GM12878 (cell line): ENCODE measurements at regions not wholly inside any gene's neighbourhood (a gene's known extent, or its start where the extent isn't known, plus 50 kb on each side); places are given as distances from the start of the nearest gene placed in this dataset.

Source experiments
- ATAC-seq: fragments of 200-7000 bp; cut with Tn5 transposase; 3 replicates; pipeline ENCODE4 v1.9.1; 2020; ENCODE audit warnings: mild to moderate bottlenecking, moderate library complexity
- BruUV-seq: library from RNA; stranded (reverse); fragments of 400-500 nt; replicated peaks from 2 replicates; lab custom pipeline; 2021; lab: Mats Ljungman, UMichigan
- CTCF ChIA-PET: fragments of 300-600 bp; sonication (Branson Sonifier 250); formaldehyde crosslinking; extraction: SDS; loops from one replicate; lab custom pipeline; 2021; ENCODE audit warnings: inconsistent platforms; lab: Yijun Ruan, JAX
- POLR2A ChIA-PET: fragments of 350-600 bp; formaldehyde crosslinking; extraction: SDS; loops from one replicate; lab custom pipeline; 2021; ENCODE audit warnings: inconsistent platforms; lab: Charles Lee
- RAD21 ChIA-PET: fragments of 300-600 bp; sonication (Branson Sonifier 250); formaldehyde crosslinking; loops from one replicate; lab custom pipeline; 2023; ENCODE audit warnings: antibody characterized with exemption; ENCODE audit not compliant: unreplicated experiment; lab: Charles Lee
- SMC1A ChIA-PET: fragments of 300-600 bp; sonication (Branson Sonifier 250); formaldehyde crosslinking; loops from one replicate; lab custom pipeline; 2023; ENCODE audit not compliant: unreplicated experiment, uncharacterized antibody; lab: Charles Lee
- DNase-seq: peaks from one replicate; pipeline ENCODE4 v3.0.0-alpha.2; 2011; ENCODE audit warnings: low read depth, low spot score
- FAIRE-seq: peaks from 3 replicates; lab custom pipeline; 2011; peaks lifted over from hg19 to GRCh38; lab: Jason Lieb, UNC
- H2AFZ ChIP-seq: 2 replicates; pipeline ENCODE4 v1.6.0; 2011; ENCODE audit warnings: low read depth, low read length, control low read depth; ENCODE audit not compliant: control insufficient read depth
- H3K27ac ChIP-seq: 2 replicates; pipeline ENCODE4 v1.5.1; 2011; ENCODE audit warnings: control low read depth; ENCODE audit not compliant: control insufficient read depth, insufficient read depth
- H3K27me3 ChIP-seq, 2 experiments: replicated peaks in 1 of 2; 2 replicates each; pipeline versions ENCODE4 v1.6.0 to v1.6.1; 2011; ENCODE audit warnings: low read length in 1 of 2; ENCODE audit not compliant: control insufficient read depth in 2 of 2, insufficient read depth in 2 of 2
- H3K36me3 ChIP-seq, 2 experiments: 2 replicates each; pipeline ENCODE4 v1.5.1; 2011; ENCODE audit warnings: low read length in 1 of 2; ENCODE audit not compliant: control insufficient read depth in 2 of 2, insufficient read depth in 2 of 2
- H3K4me1 ChIP-seq: 2 replicates; pipeline ENCODE4 v1.6.1; 2011; ENCODE audit warnings: mild to moderate bottlenecking, low read length, moderate library complexity, mixed read lengths; ENCODE audit not compliant: control insufficient read depth, insufficient read depth
- H3K4me2 ChIP-seq: 2 replicates; pipeline ENCODE4 v1.6.0; 2011; ENCODE audit warnings: control low read depth; ENCODE audit not compliant: control insufficient read depth, insufficient read depth
- H3K4me3 ChIP-seq: fragments of 200-600 bp; sonication (generic); 2 replicates; pipeline ENCODE4 v1.5.1; 2016
- H3K79me2 ChIP-seq: 2 replicates; pipeline ENCODE4 v1.6.0; 2011; ENCODE audit warnings: low read length; ENCODE audit not compliant: control insufficient read depth, insufficient read depth
- H3K9ac ChIP-seq: 2 replicates; pipeline ENCODE4 v1.8.0; 2011; ENCODE audit warnings: low read length, control low read depth, mixed read lengths; ENCODE audit not compliant: control insufficient read depth, insufficient read depth
- H3K9me3 ChIP-seq: replicated peaks from 3 replicates; pipeline ENCODE4 v1.5.1; 2011; ENCODE audit warnings: mild to moderate bottlenecking, low read length; ENCODE audit not compliant: control insufficient read depth, insufficient read depth
- H4K20me1 ChIP-seq: 2 replicates; pipeline ENCODE4 v1.6.0; 2011; ENCODE audit not compliant: control insufficient read depth, insufficient read depth
- CBX3 ChIP-seq: fragments of 200-600 bp; sonication (generic); IDR thresholded peaks from 2 replicates; pipeline ENCODE4 v1.6.1; 2016; ENCODE audit warnings: low read depth, borderline replicate concordance
- CBX5 ChIP-seq: sonication (generic); IDR thresholded peaks from 2 replicates; pipeline ENCODE4 v1.6.1; 2016; ENCODE audit warnings: low read depth, moderate library complexity, mild to moderate bottlenecking, inconsistent platforms
- CREM ChIP-seq: IDR thresholded peaks from 2 replicates; pipeline ENCODE4 v1.6.1; 2014; ENCODE audit warnings: antibody characterized with exemption, low read depth
- DPF2 ChIP-seq: fragments of 450-650 bp; IDR thresholded peaks from 2 replicates; pipeline ENCODE4 v1.6.1; 2017; ENCODE audit warnings: mild to moderate bottlenecking
- KLF5 ChIP-seq: fragments of 450-650 bp; IDR thresholded peaks from 2 replicates; pipeline ENCODE4 v1.6.1; 2014; ENCODE audit warnings: mild to moderate bottlenecking; ENCODE audit not compliant: partially characterized antibody
- MTA3 ChIP-seq: IDR thresholded peaks from 2 replicates; pipeline ENCODE4 v1.6.1; 2012; ENCODE audit warnings: low read length, inconsistent platforms, borderline replicate concordance
- NR2C1 ChIP-seq: fragments of 450-650 bp; IDR thresholded peaks from 2 replicates; pipeline ENCODE4 v1.6.1; 2017; ENCODE audit warnings: antibody characterized with exemption, mild to moderate bottlenecking, moderate library complexity
- RAD21 ChIP-seq: IDR thresholded peaks from 2 replicates; pipeline ENCODE4 v1.6.1; 2011; ENCODE audit warnings: mild to moderate bottlenecking, low read depth, low read length, moderate library complexity; ENCODE audit not compliant: insufficient read depth
- SMAD5 ChIP-seq: IDR thresholded peaks from 2 replicates; pipeline ENCODE4 v1.6.1; 2016; ENCODE audit warnings: antibody characterized with exemption, low read depth
- TAF1 ChIP-seq: IDR thresholded peaks from 2 replicates; pipeline ENCODE4 v1.6.1; 2011; ENCODE audit warnings: mild to moderate bottlenecking, low read depth, low read length, borderline replicate concordance
- WRNIP1 ChIP-seq: IDR thresholded peaks from 2 replicates; pipeline ENCODE4 v1.6.1; 2011; ENCODE audit warnings: low read depth, low read length, improper control_type of control experiment, borderline replicate concordance
- WGBS: methylation state at CpG from one replicate; pipeline ENCODE4 v1.1.6; 2016; ENCODE audit warnings: low lambda C conversion rate; ENCODE audit not compliant: insufficient replicate concordance, insufficient coverage; ENCODE audit errors: missing lambda C conversion rate; 5-methylcytosine and 5-hydroxymethylcytosine counted together
- in situ Hi-C: fragments of 300-500 bp; cut with MboI; formaldehyde crosslinking; loops from 9 replicates; pipeline ENCODE4 v1.14.3; 2018; ENCODE audit warnings: mixed read lengths
- intact Hi-C: fragments of 100-400 bp; cut with micrococcal nuclease; formaldehyde crosslinking; loops from one replicate; pipeline ENCODE4 v1.14.2; 2022; ENCODE audit not compliant: unreplicated experiment
- TF ChIP-seq, protein P1 (sequence below): fragments of 450-650 bp; conservative IDR thresholded peaks from 2 replicates; pipeline ENCODE4 v1.6.1; 2017; ENCODE audit warnings: mild to moderate bottlenecking, moderate library complexity
- TF ChIP-seq, protein P2 (sequence below): fragments of 450-650 bp; IDR thresholded peaks from 2 replicates; pipeline ENCODE4 v1.6.1; 2017; ENCODE audit warnings: low read depth, mild to moderate bottlenecking, moderate library complexity
- TF ChIP-seq, protein P3 (sequence below): fragments of 150-350 bp; IDR thresholded peaks from 2 replicates; pipeline ENCODE4 v1.6.1; 2016; ENCODE audit warnings: low read depth, low read length

DNA sequence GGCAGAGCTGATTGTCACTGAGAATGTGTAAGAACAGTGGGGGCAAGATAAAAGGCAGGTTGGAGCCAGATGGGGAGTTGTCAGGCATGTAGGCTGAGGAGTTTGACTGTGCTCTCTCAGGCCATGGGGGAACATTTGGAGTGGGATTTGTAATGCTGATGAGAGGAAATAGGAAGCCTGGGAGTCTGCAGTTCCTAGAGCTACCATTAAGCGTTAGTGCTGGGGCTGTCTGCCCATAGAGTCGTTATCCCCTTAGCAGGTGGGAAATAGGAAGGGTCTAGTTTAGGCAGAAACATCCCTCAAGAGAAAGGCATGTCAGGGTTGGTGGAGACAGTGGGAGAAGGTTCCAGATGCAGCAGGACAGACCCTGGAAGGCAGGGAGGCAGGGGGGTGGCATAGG is 75.5 kb downstream of the RPS24 start (continued):
- TF ChIP-seq CBX5 (no peak), RAD21 (no peak), DPF2 (no peak), SMAD5 (no peak), WRNIP1 (no peak), CREM (no peak), KLF5 (no peak)
- TF ChIP-seq, protein P1, sequence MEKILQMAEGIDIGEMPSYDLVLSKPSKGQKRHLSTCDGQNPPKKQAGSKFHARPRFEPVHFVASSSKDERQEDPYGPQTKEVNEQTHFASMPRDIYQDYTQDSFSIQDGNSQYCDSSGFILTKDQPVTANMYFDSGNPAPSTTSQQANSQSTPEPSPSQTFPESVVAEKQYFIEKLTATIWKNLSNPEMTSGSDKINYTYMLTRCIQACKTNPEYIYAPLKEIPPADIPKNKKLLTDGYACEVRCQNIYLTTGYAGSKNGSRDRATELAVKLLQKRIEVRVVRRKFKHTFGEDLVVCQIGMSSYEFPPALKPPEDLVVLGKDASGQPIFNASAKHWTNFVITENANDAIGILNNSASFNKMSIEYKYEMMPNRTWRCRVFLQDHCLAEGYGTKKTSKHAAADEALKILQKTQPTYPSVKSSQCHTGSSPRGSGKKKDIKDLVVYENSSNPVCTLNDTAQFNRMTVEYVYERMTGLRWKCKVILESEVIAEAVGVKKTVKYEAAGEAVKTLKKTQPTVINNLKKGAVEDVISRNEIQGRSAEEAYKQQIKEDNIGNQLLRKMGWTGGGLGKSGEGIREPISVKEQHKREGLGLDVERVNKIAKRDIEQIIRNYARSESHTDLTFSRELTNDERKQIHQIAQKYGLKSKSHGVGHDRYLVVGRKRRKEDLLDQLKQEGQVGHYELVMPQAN = no peak
- TF ChIP-seq, protein P2, sequence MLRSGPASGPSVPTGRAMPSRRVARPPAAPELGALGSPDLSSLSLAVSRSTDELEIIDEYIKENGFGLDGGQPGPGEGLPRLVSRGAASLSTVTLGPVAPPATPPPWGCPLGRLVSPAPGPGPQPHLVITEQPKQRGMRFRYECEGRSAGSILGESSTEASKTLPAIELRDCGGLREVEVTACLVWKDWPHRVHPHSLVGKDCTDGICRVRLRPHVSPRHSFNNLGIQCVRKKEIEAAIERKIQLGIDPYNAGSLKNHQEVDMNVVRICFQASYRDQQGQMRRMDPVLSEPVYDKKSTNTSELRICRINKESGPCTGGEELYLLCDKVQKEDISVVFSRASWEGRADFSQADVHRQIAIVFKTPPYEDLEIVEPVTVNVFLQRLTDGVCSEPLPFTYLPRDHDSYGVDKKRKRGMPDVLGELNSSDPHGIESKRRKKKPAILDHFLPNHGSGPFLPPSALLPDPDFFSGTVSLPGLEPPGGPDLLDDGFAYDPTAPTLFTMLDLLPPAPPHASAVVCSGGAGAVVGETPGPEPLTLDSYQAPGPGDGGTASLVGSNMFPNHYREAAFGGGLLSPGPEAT = no peak
- TF ChIP-seq, all 136 proteins: peak for 0

DNA sequence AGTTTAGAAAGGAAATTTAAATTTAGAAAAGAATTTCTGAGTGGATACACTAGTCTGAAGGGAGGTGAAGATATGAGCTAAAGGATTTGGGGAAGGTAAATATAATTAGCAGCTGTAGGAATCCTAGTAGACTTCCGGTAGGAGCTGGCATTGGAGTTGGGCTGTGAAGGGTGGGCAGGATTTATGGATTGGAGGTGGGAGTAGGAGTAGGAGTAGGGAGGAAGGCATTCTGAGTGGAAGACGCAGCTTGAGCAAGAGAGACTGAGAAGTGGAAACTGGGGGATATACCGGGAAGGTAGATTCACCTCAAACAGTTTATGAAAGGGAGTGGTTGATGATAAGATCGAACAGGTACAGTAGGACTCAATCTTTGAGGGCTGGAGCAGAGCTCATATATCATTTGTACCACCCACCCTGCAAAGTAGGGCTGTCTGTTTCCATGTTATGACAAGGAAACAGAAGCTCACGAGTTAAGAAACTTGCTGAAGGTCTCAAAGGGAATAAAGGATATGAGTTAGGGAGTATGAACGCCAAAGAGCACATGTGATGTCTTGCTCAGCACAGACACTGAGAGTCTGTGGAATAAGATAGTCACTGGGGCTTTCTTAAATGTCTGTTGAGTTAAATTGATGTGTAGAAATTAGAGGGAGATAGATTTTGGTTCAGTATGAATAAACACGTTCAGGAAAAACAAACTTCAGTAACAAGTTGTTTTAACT is 81.6 kb downstream of the RPS24 start:
- Histone ChIP-seq H2AFZ (no peak overlapping the region), H3K4me2 (no peak overlapping the region), H3K27me3 (no peaks in the 10 kb centered on the region; a peak in 1 of 4 replicates), H3K36me3 (no peaks in the 10 kb centered on the region), H3K79me2 (no peaks in the 10 kb centered on the region), H3K9me3 (no peaks in the 10 kb centered on the region; the same call in 2 of the 3 replicates), H3K9ac (no peak overlapping the region), H3K27ac (no peak overlapping the region), H3K4me3 (no peak overlapping the region), H4K20me1 (no peaks in the 10 kb centered on the region), H3K4me1 (no peaks in the 10 kb centered on the region)
- ChIA-PET CTCF (interaction anchor here (1.2 kb wide), 1 partner anchor 69 kb away, joined by 4 read pairs; no protein-coding TSS in a partner anchor), RAD21 (no interaction called here), SMC1A (no interaction called here), POLR2A (no interaction called here)
- TF ChIP-seq NR2C1 (no peak), CBX3 (no peak), MTA3 (no peak), TAF1 (no peak)
- TF ChIP-seq, protein P3, sequence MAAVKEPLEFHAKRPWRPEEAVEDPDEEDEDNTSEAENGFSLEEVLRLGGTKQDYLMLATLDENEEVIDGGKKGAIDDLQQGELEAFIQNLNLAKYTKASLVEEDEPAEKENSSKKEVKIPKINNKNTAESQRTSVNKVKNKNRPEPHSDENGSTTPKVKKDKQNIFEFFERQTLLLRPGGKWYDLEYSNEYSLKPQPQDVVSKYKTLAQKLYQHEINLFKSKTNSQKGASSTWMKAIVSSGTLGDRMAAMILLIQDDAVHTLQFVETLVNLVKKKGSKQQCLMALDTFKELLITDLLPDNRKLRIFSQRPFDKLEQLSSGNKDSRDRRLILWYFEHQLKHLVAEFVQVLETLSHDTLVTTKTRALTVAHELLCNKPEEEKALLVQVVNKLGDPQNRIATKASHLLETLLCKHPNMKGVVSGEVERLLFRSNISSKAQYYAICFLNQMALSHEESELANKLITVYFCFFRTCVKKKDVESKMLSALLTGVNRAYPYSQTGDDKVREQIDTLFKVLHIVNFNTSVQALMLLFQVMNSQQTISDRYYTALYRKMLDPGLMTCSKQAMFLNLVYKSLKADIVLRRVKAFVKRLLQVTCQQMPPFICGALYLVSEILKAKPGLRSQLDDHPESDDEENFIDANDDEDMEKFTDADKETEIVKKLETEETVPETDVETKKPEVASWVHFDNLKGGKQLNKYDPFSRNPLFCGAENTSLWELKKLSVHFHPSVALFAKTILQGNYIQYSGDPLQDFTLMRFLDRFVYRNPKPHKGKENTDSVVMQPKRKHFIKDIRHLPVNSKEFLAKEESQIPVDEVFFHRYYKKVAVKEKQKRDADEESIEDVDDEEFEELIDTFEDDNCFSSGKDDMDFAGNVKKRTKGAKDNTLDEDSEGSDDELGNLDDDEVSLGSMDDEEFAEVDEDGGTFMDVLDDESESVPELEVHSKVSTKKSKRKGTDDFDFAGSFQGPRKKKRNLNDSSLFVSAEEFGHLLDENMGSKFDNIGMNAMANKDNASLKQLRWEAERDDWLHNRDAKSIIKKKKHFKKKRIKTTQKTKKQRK = no peak
- WGBS = 31% methylated on average over 7 of the region's 7 CpGs
- intact Hi-C loops (no loop called here), in situ Hi-C loops (no loop called here)
- ATAC-seq (no peak), FAIRE-seq (no peak), DNase-seq (no peak)
- no TSS peak for BruUV-seq
